Keratinocyte (primary cell): ENCODE measurements at regions not wholly inside any gene's neighbourhood (a gene's known extent, or its start where the extent isn't known, plus 50 kb on each side); places are given as distances from the start of the nearest gene placed in this dataset.

Experiments used
- DNase-seq: peaks from one replicate; pipeline ENCODE4 v3.0.0-alpha.2; 2011; ENCODE audit warnings: low read depth, missing footprints, low spot score
- FAIRE-seq: peaks from 2 replicates; lab custom pipeline; 2011; peaks lifted over from hg19 to GRCh38; lab: Jason Lieb, UNC
- H2AFZ ChIP-seq: 2 replicates; pipeline ENCODE4 v1.6.0; 2012; ENCODE audit warnings: low read length, control low read depth, inconsistent platforms; ENCODE audit not compliant: control insufficient read depth
- H3K27ac ChIP-seq: 2 replicates; pipeline ENCODE4 v1.5.1; 2011; ENCODE audit warnings: low read length; ENCODE audit not compliant: control insufficient read depth, insufficient read depth
- H3K27me3 ChIP-seq: 3 replicates; pipeline ENCODE4 v1.6.0; 2011; ENCODE audit warnings: low read length; ENCODE audit not compliant: control insufficient read depth, insufficient read depth; ENCODE audit errors: extremely low read depth
- H3K36me3 ChIP-seq, 2 experiments: 2 replicates in 1 of 2; 3 replicates in 1 of 2; pipeline ENCODE4 v1.5.1; 2011; ENCODE audit warnings: low read length in 2 of 2, mild to moderate bottlenecking in 1 of 2; ENCODE audit not compliant: control insufficient read depth in 2 of 2, insufficient read depth in 2 of 2; ENCODE audit errors: extremely low read depth in 1 of 2
- H3K4me1 ChIP-seq: 3 replicates; pipeline ENCODE4 v1.5.1; 2011; ENCODE audit warnings: low read length; ENCODE audit not compliant: control insufficient read depth, insufficient read depth; ENCODE audit errors: extremely low read depth
- H3K4me2 ChIP-seq: 3 replicates; pipeline ENCODE4 v1.6.0; 2011; ENCODE audit warnings: low read depth, low read length; ENCODE audit not compliant: control insufficient read depth, insufficient read depth; ENCODE audit errors: extremely low read depth
- H3K4me3 ChIP-seq, 3 experiments: fragments of 200-600 bp in 1 of 3; sonication (generic) in 1 of 3; 2 replicates in 2 of 3; 3 replicates in 1 of 3; pipeline ENCODE4 v1.5.1; 2011 to 2016; ENCODE audit warnings: low read length in 3 of 3, mild to moderate bottlenecking in 3 of 3, control low read depth in 2 of 3, inconsistent platforms in 1 of 3, low read depth in 1 of 3, mixed read lengths in 1 of 3, mixed run types in 1 of 3, moderate library complexity in 1 of 3; ENCODE audit not compliant: control insufficient read depth in 2 of 3, insufficient read depth in 2 of 3; ENCODE audit errors: extremely low read depth in 1 of 3
- H3K79me2 ChIP-seq: 2 replicates; pipeline ENCODE4 v1.6.0; 2012; ENCODE audit warnings: low read length; ENCODE audit not compliant: control insufficient read depth, insufficient read depth
- H3K9ac ChIP-seq: 3 replicates; pipeline ENCODE4 v1.6.0; 2011; ENCODE audit warnings: low read length; ENCODE audit not compliant: control insufficient read depth, insufficient read depth; ENCODE audit errors: extremely low read depth
- H3K9me1 ChIP-seq: 3 replicates; pipeline ENCODE4 v1.6.0; 2011; ENCODE audit warnings: low read length; ENCODE audit not compliant: control insufficient read depth, insufficient read depth; ENCODE audit errors: extremely low read depth
- H3K9me3 ChIP-seq: 2 replicates; pipeline ENCODE4 v1.5.1; 2012; ENCODE audit warnings: low read depth, low read length; ENCODE audit not compliant: control insufficient read depth
- H4K20me1 ChIP-seq: 3 replicates; pipeline ENCODE4 v1.6.0; 2011; ENCODE audit warnings: low read length; ENCODE audit not compliant: control insufficient read depth, insufficient read depth; ENCODE audit errors: extremely low read depth
- CTCF ChIP-seq, 3 experiments: IDR thresholded peaks in 1 of 3; conservative IDR thresholded peaks in 1 of 3; optimal IDR thresholded peaks in 1 of 3; 2 replicates in 2 of 3; 3 replicates in 1 of 3; pipeline versions ENCODE3 to v1.5.1; 2011; ENCODE audit warnings: low read length in 3 of 3, mild to moderate bottlenecking in 3 of 3, moderate library complexity in 2 of 3, control low read depth in 1 of 3, inconsistent platforms in 1 of 3; ENCODE audit not compliant: insufficient read depth in 2 of 3; ENCODE audit errors: extremely low read depth in 1 of 3
- EZH2 ChIP-seq: IDR thresholded peaks from one replicate; pipeline ENCODE4 v1.6.1; 2012; ENCODE audit warnings: inconsistent platforms, mild to moderate bottlenecking, low read length, moderate library complexity
- dilution Hi-C: fragments of 300-500 bp; cut with MboI; formaldehyde crosslinking; loops from one replicate; pipeline ENCODE4 v1.7.0; 2020; ENCODE audit warnings: low sequenced_read_pairs; ENCODE audit not compliant: extremely low pct_ligation_motif_present

GRCh38 chr3:55296030-55296429 is 191.1 kb downstream of the WNT5A start:
- no peaks in the 10 kb centered on the region for H3K4me1 ChIP-seq
- H3K36me3 ChIP-seq = no peaks in the 10 kb centered on the region
- no peak overlapping the region for H2AFZ ChIP-seq
- no peak overlapping the region for H3K4me3 ChIP-seq
- no peaks in the 10 kb centered on the region for H3K9me3 ChIP-seq
- dilution Hi-C loops = no loop called here
- no peak overlapping the region for H3K4me2 ChIP-seq
- no peak for TF ChIP-seq CTCF (optimal IDR thresholded peaks at IDR 0.05 in 1 of 3, IDR thresholded peaks at IDR 0.05 in 1 of 3, conservative IDR thresholded peaks at IDR 0.05 in 1 of 3; ENCODE audit: extremely low read depth in 1 of 3, insufficient read depth in 2 of 3, low read length in 3 of 3)
- no peak for TF ChIP-seq EZH2
- no peaks in the 10 kb centered on the region for H3K27me3 ChIP-seq
- no peaks in the 10 kb centered on the region for H4K20me1 ChIP-seq
- H3K79me2 ChIP-seq = no peaks in the 10 kb centered on the region
- no peak overlapping the region for H3K9ac ChIP-seq
- FAIRE-seq (no peak), DNase-seq (no peak)
- no peaks in the 10 kb centered on the region for H3K9me1 ChIP-seq
- no peak overlapping the region for H3K27ac ChIP-seq

- Histone ChIP-seq H3K27ac (no peak overlapping the region), H3K27me3 (no peaks in the 10 kb centered on the region), H2AFZ (no peak overlapping the region), H3K36me3 (no peaks in the 10 kb centered on the region), H3K4me1 (no peaks in the 10 kb centered on the region), H3K4me3 (no peak overlapping the region), H3K4me2 (no peak overlapping the region), H4K20me1 (no peaks in the 10 kb centered on the region), H3K9me1 (no peaks in the 10 kb centered on the region), H3K9ac (no peak overlapping the region), H3K9me3 (no peaks in the 10 kb centered on the region), H3K79me2 (no peaks in the 10 kb centered on the region)
- FAIRE-seq (no peak), DNase-seq (no peak)
- dilution Hi-C loops = no loop called here
- TF ChIP-seq EZH2 = no peak
- no peak for TF ChIP-seq CTCF (optimal IDR thresholded peaks at IDR 0.05 in 1 of 3, IDR thresholded peaks at IDR 0.05 in 1 of 3, conservative IDR thresholded peaks at IDR 0.05 in 1 of 3; ENCODE audit: extremely low read depth in 1 of 3, insufficient read depth in 2 of 3, low read length in 3 of 3)
Measured at GRCh38 chr3:55294557-55294956, 192.5 kb downstream of the WNT5A start.
